LHCN-M2 (cell line): ENCODE measurements at regions not wholly inside any gene's neighbourhood (a gene's known extent, or its start where the extent isn't known, plus 50 kb on each side); places are given as distances from the start of the nearest gene placed in this dataset.
"Not testable (repeated sequence)": the region's sequence is repeated elsewhere in the genome, so short reads cannot be mapped to it uniquely, and the experiment has no call there.

Source experiments
- DNase-seq: peaks from one replicate; pipeline ENCODE4 v3.0.0-alpha.2; 2012; ENCODE audit warnings: low read depth

GRCh38 chr12:91743704-91744321 lies 401.8 kb downstream of the BTG1 start:
- DNase-seq, result no peak

- no peak for DNase-seq
These were observed 402.4 kb downstream of the BTG1 start for GRCh38 chr12:91743280-91743679.

GRCh38 chr12:91741932-91742331 lies 403.7 kb downstream of the BTG1 start:
- no peak for DNase-seq

GRCh38 chr12:91733846-91734245 lies 411.8 kb downstream of the BTG1 start:
- DNase-seq, result not testable (repeated sequence)

GRCh38 chr12:91732086-91732485 lies 413.6 kb downstream of the BTG1 start:
- DNase-seq, result peak; percentile 15

- DNase-seq, result no peak
These were observed 416.1 kb downstream of the BTG1 start for GRCh38 chr12:91729543-91729942.

GRCh38 chr12:91723191-91723590 lies 422.5 kb downstream of the BTG1 start:
- no peak for DNase-seq

GRCh38 chr12:91722072-91722471 lies 423.6 kb downstream of the BTG1 start:
- no peak for DNase-seq

- no peak for DNase-seq
These were observed 424.6 kb downstream of the BTG1 start for GRCh38 chr12:91721023-91721422.

GRCh38 chr12:91718326-91718725 lies 427.3 kb downstream of the BTG1 start:
- no peak for DNase-seq

GRCh38 chr12:91717804-91718203 lies 427.8 kb downstream of the BTG1 start:
- DNase-seq, result no peak

- not testable (repeated sequence) for DNase-seq
These were observed 433.7 kb downstream of the BTG1 start for GRCh38 chr12:91711925-91712324.

GRCh38 chr12:91706466-91706865 lies 439.2 kb downstream of the BTG1 start:
- no peak for DNase-seq

GRCh38 chr12:91704446-91704845 lies 441.2 kb downstream of the BTG1 start:
- peak; percentile 32 for DNase-seq

- DNase-seq, result no peak
These were observed 442.0 kb downstream of the BTG1 start for GRCh38 chr12:91703491-91704283.

GRCh38 chr12:91702843-91703425 lies 442.7 kb downstream of the BTG1 start:
- DNase-seq, result no peak

GRCh38 chr12:91695964-91696363 lies 449.7 kb downstream of the BTG1 start:
- DNase-seq, result no peak

- not testable (repeated sequence) for DNase-seq
These were observed 450.2 kb downstream of the BTG1 start for GRCh38 chr12:91695406-91695805.

- DNase-seq, result no peak
These were observed 455.1 kb downstream of the BTG1 start for GRCh38 chr12:91690531-91690930.

- peak; percentile 5 for DNase-seq
These were observed 458.3 kb downstream of the BTG1 start for GRCh38 chr12:91687052-91688017.

- peak; percentile 65 for DNase-seq
These were observed 459.7 kb downstream of the BTG1 start for GRCh38 chr12:91685917-91686316.

GRCh38 chr12:91681751-91682150 lies 463.9 kb downstream of the BTG1 start:
- DNase-seq, result no peak
